ENCODE measurements at regions not wholly inside any gene's neighbourhood (a gene's known extent, or its start where the extent isn't known, plus 50 kb on each side); places are given as distances from the start of the nearest gene placed in this dataset.

DNA sequence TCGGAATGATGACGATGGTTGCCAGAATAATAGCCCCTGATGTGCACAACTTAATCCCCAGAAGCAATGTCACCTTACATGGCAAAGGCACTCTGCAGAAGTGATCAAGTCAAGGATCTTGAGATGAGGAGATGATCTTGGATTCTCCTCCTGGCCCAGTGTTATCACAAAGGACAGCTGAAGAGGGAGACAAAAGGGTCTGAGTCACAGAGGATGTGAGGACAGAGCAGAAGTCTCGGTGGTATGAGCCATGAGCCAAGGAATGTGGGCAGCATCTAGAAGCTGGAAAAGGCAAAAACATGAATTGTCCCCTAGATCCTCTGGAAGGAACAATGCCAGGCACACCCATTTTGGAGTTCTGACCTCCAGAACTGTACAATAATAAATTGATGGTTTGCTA, 358.5 kb downstream of the MYCN start:
- H3K4me3 ChIP-seq (ENCODE audit: low read length), result no peak overlapping the region
- no peak for DNase-seq (ENCODE audit: low read depth, low spot score)

- no peak overlapping the region for H3K4me3 ChIP-seq (ENCODE audit: low read length)
- no peak for DNase-seq (ENCODE audit: low read depth, low spot score)
Observed at GRCh38 chr2:16296331-16297250, 356.2 kb downstream of the MYCN start.

DNA sequence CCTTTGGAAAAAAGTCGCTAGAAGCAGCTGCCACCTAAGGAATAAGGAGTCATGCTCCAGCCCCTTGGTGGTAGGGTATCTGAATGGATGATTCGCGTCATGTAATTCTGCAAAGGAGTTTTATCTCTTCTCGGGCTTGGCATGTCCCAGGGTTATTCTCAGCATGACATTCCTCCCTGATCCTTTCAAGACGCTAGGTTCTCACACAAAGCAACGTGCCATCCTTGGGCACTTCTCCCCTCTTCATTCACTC, 355.6 kb downstream of the MYCN start:
- no peak overlapping the region for H3K4me3 ChIP-seq (ENCODE audit: low read length)
- no peak for DNase-seq (ENCODE audit: low read depth, low spot score)

DNA sequence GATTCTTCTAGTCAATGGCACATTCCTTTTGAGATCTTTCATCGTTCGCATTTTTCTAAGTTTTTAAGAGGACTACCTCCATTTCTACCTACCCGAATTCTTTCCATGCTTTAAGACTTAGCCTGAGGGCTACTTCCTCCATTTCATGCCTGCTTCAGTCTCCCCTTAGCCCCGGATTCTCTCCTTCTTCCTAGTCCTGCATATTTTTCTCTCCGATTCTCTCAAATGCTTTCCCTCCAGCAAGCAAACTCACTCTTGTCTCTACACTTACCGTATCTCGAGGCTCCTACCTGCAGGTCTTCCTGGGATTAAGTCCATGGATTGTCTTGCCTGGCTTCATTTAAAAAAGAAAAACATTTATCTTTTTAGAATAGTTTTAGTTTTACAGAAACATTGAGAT, 354.4 kb downstream of the MYCN start:
- no peak for DNase-seq (ENCODE audit: low read depth, low spot score)
- H3K4me3 ChIP-seq (ENCODE audit: low read length), result no peak overlapping the region

GRCh38 chr2:16293871-16294270, 353.5 kb downstream of the MYCN start:
- no peak for DNase-seq (ENCODE audit: low read depth, low spot score)
- no peak overlapping the region for H3K4me3 ChIP-seq (ENCODE audit: low read length)

GRCh38 chr2:16293398-16293797, 353.0 kb downstream of the MYCN start:
- DNase-seq (ENCODE audit: low read depth, low spot score), result no peak
- H3K4me3 ChIP-seq (ENCODE audit: low read length), result no peak overlapping the region

GRCh38 chr2:16291731-16292550, 351.6 kb downstream of the MYCN start:
- DNase-seq (ENCODE audit: low read depth, low spot score), result no peak
- H3K4me3 ChIP-seq (ENCODE audit: low read length), result no peak overlapping the region

DNA sequence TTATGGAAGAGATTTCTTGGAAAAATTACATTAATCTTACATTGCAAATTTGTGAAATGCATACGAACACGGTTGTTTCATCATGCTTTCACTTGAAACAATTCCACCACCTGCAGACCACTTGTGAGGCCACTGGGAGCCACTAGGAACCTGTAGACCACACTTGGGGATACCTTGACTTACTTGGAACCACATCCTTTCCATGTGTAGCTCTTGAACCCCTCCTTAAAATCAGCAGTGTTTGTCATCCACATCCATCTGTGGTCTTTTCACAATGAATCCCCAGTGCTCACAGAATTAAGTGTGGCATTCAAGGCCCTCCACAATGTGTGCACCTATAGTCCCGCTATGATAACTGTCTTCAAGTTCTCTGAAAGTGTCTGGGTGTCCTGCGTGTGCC, 350.9 kb downstream of the MYCN start:
- no peak overlapping the region for H3K4me3 ChIP-seq (ENCODE audit: low read length)

DNA sequence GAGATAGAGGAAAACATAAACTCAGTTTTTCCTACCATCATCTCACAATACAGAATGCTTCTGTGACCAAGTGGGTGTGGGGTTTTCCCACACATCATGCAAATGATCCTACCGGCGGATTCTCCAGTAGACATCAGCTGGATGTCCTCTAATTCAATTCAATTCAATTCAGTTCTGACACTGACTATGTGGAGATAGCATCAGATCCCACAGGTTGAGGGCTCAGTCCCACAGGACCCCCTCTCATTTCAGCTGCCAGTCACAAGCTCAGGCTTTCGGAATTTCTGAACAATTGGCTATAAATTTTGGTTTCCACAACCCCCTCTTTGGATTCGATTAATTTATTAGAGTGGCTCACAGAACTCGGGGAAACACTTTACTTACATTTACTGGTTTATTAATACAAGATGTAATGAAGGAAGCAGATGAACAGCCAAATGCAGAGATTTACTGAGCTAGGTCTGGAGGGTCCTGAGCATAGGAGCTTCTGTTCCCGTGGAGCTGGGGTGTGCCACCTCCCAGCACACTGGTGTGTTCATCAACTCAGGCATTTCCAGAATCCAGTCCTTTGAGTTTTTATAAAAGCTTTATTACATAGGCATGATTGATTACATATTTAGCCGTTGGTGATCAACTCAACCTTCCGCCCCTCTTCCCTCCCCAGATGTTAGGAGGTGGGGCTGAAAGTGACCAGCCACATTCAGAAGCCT, 350.1 kb downstream of the MYCN start:
- no peak for DNase-seq (ENCODE audit: low read depth, low spot score)
- H3K4me3 ChIP-seq (ENCODE audit: low read length), result no peak overlapping the region

More for the DNA sequence above, 350.9 kb downstream of the MYCN start:
- DNase-seq (ENCODE audit: low read depth, low spot score), result no peak

DNA sequence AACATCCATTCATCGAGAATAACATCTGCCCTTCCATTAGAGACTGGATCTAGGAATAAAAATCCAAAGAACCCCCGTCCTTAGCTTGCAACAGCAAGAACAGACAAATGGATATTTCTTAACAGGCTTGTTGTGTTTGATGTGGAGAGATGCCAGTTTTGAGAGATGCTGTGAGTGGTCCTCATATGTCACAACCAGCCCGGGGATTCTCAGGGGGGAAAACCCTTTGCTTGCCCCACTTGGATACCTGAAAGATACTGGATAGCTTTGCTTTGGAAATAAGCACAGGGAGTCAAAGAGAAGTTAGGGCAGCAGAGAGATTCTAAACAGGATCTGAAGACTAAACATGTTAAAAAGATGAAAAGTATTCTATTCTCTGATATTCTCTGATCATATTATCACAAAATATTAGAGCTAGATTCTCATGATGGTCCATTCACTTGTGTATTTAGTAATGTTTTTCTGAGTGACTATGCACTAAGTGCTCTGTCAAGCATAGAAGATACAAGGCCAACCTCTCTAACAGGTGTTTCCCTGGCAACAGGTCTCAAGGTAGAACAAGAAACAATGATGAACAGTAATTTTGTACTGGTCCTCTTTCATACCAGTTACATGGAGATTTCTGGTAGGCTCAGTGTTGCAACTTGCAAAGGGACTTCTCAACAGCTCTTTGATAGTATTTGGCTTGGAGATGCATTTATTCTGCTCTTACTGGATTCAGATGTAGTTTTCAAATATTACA, 348.2 kb downstream of the MYCN start:
- no peak for DNase-seq (ENCODE audit: low read depth, low spot score)
- H3K4me3 ChIP-seq (ENCODE audit: low read length), result no peak overlapping the region

DNA sequence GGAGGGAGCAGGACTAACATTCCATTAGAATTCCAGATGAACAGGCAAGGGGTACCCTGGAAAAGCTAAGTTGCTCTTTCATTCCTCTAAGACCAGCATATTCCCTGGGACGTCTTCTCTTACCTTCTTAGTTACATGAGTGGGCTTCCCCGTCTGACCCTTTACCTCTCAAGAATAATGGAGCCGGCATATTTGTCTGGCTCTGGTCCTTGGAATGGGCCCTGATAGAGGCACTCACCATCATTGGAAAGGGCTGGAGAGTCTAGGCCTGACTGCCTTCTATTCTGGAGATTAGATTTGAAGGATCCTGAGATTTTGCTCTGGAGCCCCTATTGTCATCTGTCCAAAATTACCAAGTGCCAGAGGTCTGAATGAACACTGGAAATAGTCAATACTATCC, 347.5 kb downstream of the MYCN start:
- no peak overlapping the region for H3K4me3 ChIP-seq (ENCODE audit: low read length)
- no peak for DNase-seq (ENCODE audit: low read depth, low spot score)

DNA sequence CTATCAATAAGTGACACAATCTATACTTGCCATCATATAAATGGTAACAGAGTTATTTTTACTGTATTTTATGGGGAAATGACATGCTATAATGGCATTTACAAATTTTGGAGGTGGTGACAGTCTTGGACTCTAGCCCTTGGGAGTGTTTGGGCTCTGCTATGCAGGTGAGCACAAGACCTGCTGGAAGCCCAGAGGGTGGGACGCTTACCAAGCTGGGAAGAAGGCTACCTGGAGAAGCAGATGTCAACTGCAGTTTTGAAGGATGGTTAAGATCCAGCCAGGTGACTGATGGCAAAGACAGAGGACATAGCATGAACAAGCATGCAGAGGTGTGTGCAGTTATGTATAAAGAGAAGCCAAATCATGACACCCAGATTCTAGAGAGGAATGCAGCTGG, 346.9 kb downstream of the MYCN start:
- no peak overlapping the region for H3K4me3 ChIP-seq (ENCODE audit: low read length)
- no peak for DNase-seq (ENCODE audit: low read depth, low spot score)

GRCh38 chr2:16285813-16286510, 345.6 kb downstream of the MYCN start:
- H3K4me3 ChIP-seq (ENCODE audit: low read length), result no peak overlapping the region
- no peak for DNase-seq (ENCODE audit: low read depth, low spot score)

DNA sequence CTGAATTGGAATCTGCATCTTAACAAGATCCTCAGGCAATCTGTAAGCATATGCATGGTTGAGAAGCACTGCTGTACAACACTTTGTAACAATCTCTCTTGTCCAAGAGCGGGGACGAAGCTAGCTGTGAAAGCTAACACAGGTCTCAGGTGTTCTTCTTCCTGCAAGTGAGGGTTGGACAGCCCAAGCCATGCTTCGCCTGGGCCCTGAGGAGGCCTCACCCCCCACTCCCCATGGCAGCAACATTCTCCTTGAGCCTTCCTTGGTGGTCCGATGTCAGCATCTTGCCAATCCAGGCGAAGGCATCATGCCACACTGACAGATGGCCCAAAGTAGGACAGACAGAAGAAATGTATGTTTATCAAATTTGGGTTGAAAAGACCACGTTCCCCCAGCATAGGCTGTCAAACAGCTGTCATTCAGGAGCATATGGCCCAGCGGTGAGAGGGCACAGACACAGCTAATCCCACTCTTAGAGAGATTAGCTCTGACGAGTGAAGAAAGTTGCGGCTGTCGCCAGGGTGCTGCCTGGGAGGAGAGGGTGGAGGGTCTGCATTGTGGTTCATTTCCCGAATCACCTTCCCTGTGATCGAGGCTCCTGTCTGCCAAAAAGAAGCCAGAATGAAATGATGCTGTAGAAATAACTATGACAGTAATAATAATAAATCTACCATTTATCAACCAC, 344.7 kb downstream of the MYCN start:
- DNase-seq (ENCODE audit: low read depth, low spot score), result no peak
- no peak overlapping the region for H3K4me3 ChIP-seq (ENCODE audit: low read length)

GRCh38 chr2:16283071-16283850, 342.9 kb downstream of the MYCN start:
- no peak for DNase-seq (ENCODE audit: low read depth, low spot score)
- no peak overlapping the region for H3K4me3 ChIP-seq (ENCODE audit: low read length)

DNA sequence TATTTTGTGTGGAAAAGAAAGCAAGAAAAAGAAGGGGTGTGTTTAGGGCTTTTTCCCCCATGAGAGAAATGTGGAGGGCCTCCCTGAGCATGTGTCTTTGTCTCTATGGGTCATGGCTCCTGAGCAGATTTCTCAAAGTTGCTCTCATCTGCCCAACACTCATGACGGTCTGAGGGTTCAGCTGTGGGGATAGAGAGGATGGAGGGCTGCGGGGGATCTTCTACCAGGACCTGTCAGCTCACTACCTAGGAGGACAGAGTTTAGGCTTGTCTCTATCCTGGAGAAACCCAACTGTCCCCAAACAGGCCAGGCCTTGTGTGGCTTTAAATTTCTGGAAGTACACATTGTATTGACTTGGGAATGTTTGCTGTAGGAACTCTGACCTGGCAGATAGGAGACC, 342.2 kb downstream of the MYCN start:
- no peak for DNase-seq (ENCODE audit: low read depth, low spot score)
- no peak overlapping the region for H3K4me3 ChIP-seq (ENCODE audit: low read length)

DNA sequence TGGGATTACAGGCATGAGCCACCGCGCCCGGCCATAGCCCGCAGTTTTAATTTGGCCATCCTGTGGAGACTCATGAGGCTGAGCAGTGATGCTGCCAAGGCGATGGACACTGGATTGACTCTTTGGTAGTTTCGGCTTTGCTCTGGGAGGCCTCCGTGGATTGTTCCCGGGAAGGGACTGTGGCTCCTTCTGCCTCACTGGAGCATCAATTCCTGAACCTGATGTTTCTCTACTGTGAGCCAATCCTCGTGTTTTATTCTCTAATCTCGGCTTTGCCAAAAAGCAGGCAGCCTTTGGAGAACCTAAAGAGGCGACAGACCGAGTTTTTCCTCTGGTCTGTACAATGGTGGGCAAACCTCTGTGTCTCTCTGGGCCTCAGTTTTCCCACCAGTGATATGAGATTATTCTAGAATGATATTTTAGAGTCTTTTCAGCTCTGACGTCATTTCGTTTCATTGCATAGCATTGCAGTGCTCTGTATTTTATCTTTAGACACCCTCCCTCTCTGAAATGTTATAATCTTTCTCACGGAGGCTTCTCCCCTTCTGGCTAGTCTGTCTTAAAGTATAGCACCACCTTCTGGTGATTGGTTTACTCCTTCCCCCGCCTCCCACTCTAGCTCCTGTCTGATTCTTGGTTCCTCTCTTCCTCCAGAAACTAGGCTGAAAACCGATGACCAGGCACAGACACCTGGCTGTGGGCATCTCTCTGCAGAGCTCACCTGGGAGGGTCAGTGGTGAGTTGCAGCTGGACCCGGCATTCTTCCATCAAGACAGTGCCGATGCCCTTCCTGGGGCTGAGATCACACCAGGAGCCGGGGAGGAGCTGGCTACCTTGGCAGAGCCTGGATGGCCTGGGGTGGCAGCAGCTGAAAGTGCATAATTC, 341.3 kb downstream of the MYCN start:
- peak; percentile 58 for DNase-seq (ENCODE audit: low read depth, low spot score)

More for the DNA sequence above, 341.3 kb downstream of the MYCN start:
- no peak overlapping the region for H3K4me3 ChIP-seq (ENCODE audit: low read length)

Measured in Jurkat, Clone E6-1 (cell line).